ENCODE measurements at regions not wholly inside any gene's neighbourhood (a gene's known extent, or its start where the extent isn't known, plus 50 kb on each side); places are given as distances from the start of the nearest gene placed in this dataset.

DNA sequence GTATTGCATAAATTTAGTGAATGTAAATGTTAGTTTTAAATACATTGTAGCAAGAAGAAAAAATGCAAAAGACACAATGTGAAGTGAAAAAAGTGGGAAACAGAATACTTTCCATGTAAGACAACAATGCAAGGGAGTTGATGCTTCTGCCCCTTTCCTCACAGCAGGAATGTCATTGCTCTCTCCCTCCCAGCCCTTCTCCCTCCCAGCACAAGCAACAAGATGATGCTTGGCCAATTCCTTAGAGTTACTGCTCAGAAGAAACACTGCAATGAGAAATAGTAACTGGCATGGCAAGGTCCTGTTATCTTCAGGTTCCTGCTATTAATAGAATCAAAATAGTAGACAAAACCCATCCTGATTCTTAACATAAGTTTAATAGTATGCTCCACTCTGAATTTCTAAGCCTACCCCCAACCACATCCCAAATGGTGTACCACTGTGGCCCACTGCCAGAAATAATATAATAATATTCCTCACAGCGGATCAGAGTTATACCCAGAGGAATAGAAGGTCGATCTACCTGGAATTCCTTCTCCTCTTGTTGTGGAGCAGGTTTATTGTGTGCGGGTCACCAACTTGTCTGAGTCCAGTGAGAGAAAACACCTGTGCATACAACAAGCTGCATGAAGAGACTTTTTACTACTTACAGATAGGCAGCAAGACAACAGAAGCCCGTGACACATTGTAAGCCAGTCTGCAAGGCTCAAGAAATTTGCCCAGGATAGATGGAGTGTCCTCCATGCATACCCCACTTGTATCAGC is 69.8 kb upstream of the SLC7A11 start:
- peak; percentile 52 for DNase-seq (ENCODE audit: low spot score)

GRCh38 chr4:138310991-138311390 is 68.8 kb upstream of the SLC7A11 start:
- DNase-seq (ENCODE audit: low spot score), result peak; percentile 75

- peak; percentile 8 for DNase-seq (ENCODE audit: low spot score)
Measured at GRCh38 chr4:138310498-138310897, 68.3 kb upstream of the SLC7A11 start.

DNA sequence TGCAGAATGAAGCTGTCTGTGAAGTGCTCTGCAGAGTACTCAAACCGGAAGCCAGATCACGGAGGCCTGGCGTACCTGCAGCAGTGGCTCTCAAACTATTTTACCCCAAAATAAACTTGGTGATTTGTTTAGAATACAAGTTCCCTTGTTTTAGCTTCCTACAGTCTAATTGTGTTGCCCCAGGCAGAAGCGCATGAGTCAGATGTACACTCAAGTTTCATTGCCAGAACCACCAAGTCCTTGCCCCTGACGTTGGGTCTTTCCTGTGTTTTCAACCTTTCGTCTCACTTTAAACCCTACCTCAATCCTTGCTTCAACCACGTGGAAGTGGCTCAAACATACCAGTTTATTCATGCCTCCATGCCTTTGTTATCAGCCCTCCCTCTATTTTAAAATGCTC is 66.2 kb upstream of the SLC7A11 start:
- DNase-seq (ENCODE audit: low spot score), result peak; percentile 4

DNA sequence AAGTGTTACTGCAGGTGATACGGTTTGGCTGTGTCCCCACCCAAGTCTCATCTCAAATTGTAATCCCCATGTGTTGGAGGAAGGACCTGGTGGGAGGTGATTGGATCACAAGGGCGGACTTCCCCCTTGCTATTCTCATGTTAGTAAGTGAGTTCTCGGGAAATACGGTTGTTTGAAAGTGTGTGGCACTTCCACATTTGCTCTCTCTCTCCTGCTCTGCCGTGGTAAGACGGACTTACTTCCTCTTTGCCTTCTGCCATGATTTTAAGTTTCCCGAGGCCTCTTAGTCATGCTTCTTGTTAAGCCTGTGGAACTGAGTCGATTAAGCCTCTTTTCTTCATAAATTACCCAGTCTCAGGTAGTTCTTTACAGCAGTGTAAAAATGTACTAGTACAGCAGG is 65.2 kb upstream of the SLC7A11 start:
- no peak for DNase-seq (ENCODE audit: low spot score)

DNA sequence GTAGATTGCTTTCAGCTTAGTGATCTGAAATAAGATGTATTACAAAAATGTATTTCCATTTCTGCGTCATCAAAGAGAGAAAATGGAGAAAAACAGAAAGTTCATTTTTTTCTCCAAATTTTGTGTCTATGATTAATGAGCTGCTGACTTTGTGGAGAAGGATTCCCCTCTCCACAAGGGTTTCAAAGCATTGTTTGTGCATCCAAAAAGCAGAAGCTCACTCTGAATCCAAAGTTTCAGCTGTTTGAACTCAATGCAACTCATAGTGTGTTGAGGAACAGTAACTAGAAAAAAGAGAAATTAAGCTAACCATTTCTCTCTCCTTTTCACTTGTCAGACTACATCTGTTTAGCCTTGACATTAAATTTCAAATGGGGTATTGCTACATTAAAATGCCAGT is 62.9 kb upstream of the SLC7A11 start:
- DNase-seq (ENCODE audit: low spot score), result no peak

DNA sequence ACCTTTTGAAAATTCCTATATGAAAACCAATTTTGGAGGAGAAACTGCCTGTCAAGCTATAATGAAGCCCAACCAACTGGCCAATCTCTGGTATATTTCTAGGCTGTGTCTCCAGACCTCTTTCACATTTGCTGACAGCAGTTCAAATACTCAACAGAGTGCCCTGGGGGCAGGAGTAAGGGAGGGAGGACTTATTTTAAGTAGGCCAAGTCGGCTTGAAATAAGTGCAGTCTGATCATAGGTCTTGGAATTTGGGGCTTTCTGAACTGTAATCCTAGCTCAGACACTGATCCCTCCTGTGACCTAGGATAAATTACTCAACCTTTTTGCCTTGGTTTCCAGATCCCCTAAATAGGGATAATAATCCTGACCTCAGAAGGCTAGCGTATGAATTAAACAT is 59.4 kb upstream of the SLC7A11 start:
- DNase-seq (ENCODE audit: low spot score), result no peak

- DNase-seq (ENCODE audit: low spot score), result no peak
Measured at GRCh38 chr4:138300616-138301015, 58.5 kb upstream of the SLC7A11 start.

DNA sequence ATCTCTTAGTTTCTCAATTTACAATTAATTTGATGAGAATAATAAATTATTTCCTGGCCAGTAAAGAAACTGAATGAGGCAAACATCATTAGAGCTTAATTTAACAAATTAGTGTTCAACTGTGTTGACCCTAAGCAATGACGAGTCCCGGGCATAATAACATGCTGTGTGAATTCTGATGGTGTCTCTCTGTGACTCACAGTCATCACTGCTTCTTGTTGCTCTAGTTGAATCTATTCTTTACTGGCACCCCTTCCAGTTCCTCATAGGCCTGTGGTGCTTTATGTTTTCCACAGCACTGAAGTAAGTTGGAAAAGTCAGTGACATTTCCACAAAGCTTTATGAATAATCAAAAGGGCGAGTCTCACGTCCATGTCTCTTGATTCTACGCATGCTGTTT is 57.7 kb upstream of the SLC7A11 start:
- DNase-seq (ENCODE audit: low spot score), result no peak

DNA sequence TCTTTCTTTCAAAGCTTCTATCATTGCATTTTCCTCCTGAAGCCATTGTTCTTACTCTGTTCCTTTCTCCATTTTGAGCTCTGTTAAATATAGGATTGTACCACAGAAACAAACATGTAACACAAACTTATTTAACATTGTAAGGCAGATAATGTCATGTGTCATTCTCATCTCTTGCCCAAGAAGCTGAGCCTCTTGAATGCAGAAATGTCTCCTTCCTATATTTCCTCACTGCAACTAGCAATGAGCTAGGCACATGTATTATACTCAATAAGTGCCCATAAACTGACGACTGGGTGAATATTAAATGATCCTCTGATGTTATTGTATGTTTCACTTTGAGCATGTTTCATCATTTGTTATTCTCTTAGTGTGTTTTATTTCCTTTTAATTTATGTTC is 56.7 kb upstream of the SLC7A11 start:
- DNase-seq (ENCODE audit: low spot score), result no peak

- no peak for DNase-seq (ENCODE audit: low spot score)
Measured at GRCh38 chr4:138298431-138298830, 56.3 kb upstream of the SLC7A11 start.

DNA sequence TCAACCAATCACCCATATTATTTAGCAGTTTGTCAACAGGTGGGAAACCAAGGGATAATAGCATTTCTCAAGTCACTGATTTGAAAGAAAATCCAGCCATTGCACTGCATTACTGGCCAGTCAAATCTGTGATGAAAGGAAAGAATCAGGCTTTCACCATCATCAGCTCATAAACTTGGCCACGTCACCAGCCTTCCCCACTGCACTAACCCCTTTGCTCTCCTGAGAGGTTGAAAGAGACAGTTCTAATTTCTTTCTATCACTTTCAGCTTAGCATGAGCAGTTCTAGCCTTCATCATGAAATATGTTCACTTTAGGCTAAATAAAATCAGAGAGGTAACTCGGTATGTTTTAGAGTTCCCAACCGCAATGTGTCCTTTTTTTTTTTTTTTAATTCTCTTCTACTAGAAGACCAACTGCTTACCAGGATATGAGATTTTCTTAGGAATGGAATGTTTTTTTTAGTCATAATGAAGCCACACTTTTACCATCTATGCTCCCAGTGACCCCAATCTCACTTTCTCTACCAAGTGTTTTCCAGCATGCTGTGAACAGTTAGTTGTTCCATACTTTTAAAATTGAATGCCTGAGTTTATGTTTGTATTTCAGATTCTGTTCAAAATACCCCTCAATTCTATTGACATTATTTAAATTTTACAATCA is 55.7 kb upstream of the SLC7A11 start:
- DNase-seq (ENCODE audit: low spot score), result no peak

DNA sequence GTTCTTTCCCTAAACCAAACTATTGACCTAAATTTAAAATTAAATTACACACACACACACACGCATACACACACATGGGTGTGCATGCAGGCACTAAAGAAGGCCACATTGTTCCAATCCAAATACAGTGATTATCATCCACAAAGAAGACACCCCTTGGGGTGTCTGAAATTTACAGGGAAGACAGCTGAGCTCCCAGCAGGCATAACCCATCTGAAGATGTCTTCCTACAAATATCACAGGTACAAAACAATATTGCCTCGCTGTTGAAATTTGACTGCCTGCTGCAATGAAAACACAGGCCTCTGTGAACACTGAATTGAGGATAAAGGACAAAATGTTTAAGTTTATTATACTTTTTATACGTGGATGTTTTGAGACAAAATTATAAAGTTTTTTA is 50.2 kb upstream of the SLC7A11 start:
- DNase-seq (ENCODE audit: low spot score), result no peak
